H1 (cell line): ENCODE measurements at regions not wholly inside any gene's neighbourhood (a gene's known extent, or its start where the extent isn't known, plus 50 kb on each side); places are given as distances from the start of the nearest gene placed in this dataset.

Experiments
- CTCF ChIA-PET: fragments of 300-600 bp; sonication (Branson Sonifier 250); formaldehyde crosslinking; loops from one replicate; lab custom pipeline; 2021; ENCODE audit not compliant: partially characterized antibody; lab: Charles Lee
- POLR2A ChIA-PET: fragments of 300-600 bp; sonication (Branson Sonifier 250); formaldehyde crosslinking; loops from one replicate; lab custom pipeline; 2021; ENCODE audit warnings: inconsistent platforms; ENCODE audit not compliant: partially characterized antibody; lab: Charles Lee
- DNase-seq, 2 experiments: peaks; one replicate each; pipeline versions ENCODE4 v3.0.0 to v3.0.0-alpha.2; 2010 to 2022; ENCODE audit warnings: low spot score in 2 of 2, low read depth in 1 of 2, mixed read lengths in 1 of 2
- FAIRE-seq: peaks from 2 replicates; lab custom pipeline; 2011; peaks lifted over from hg19 to GRCh38; lab: Jason Lieb, UNC
- H2AFZ ChIP-seq: 2 replicates; pipeline ENCODE4 v1.8.1; 2012; ENCODE audit warnings: low read length, inconsistent platforms
- H2AK5ac ChIP-seq: 2 replicates; pipeline ENCODE4 v1.6.1; 2013; ENCODE audit warnings: low read depth, low read length
- H2BK120ac ChIP-seq: replicated peaks from 2 replicates; pipeline ENCODE3; 2013; ENCODE audit warnings: low read depth, low read length, inconsistent platforms
- H2BK12ac ChIP-seq: 2 replicates; pipeline ENCODE4 v1.6.1; 2013; ENCODE audit warnings: low read depth, low read length
- H2BK15ac ChIP-seq: 2 replicates; pipeline ENCODE4 v1.6.1; 2013; ENCODE audit warnings: low read length
- H2BK20ac ChIP-seq: 2 replicates; pipeline ENCODE4 v1.6.1; 2013; ENCODE audit warnings: low read length
- H2BK5ac ChIP-seq: 2 replicates; pipeline ENCODE4 v1.6.1; 2013; ENCODE audit warnings: low read depth, low read length
- H3K14ac ChIP-seq: 2 replicates; pipeline ENCODE4 v1.6.1; 2013; ENCODE audit warnings: inconsistent platforms; ENCODE audit not compliant: insufficient read length
- H3K18ac ChIP-seq: 2 replicates; pipeline ENCODE4 v1.6.1; 2013; ENCODE audit warnings: low read length; ENCODE audit errors: extremely low read depth
- H3K23ac ChIP-seq: 2 replicates; pipeline ENCODE4 v1.6.1; 2013; ENCODE audit warnings: inconsistent platforms; ENCODE audit not compliant: insufficient read length
- H3K23me2 ChIP-seq: 2 replicates; pipeline ENCODE4 v1.6.1; 2013; ENCODE audit warnings: low read depth, low read length
- H3K27ac ChIP-seq: 2 replicates; pipeline ENCODE4 v1.6.1; 2011; ENCODE audit warnings: low read depth, low read length, inconsistent platforms
- H3K27me3 ChIP-seq, 4 experiments: replicated peaks in 1 of 4; 1 replicate in 1 of 4; 2 replicates in 3 of 4; pipeline versions ENCODE4 v1.6.1 to v1.8.1; 2011 to 2013; ENCODE audit warnings: low read length in 3 of 4, mild to moderate bottlenecking in 3 of 4, inconsistent platforms in 2 of 4, mixed read lengths in 2 of 4, moderate library complexity in 1 of 4; ENCODE audit not compliant: control insufficient read depth in 3 of 4, insufficient read depth in 3 of 4; ENCODE audit errors: extremely low read depth in 1 of 4
- H3K36me3 ChIP-seq, 4 experiments: 2 replicates each; pipeline versions ENCODE4 v1.6.1 to v1.8.1; 2011 to 2013; ENCODE audit warnings: mild to moderate bottlenecking in 4 of 4, low read length in 3 of 4, moderate library complexity in 2 of 4, control low read depth in 1 of 4, inconsistent platforms in 1 of 4; ENCODE audit not compliant: insufficient read depth in 4 of 4, control insufficient read depth in 2 of 4
- H3K4ac ChIP-seq: replicated peaks from 2 replicates; pipeline ENCODE3; 2013; ENCODE audit warnings: low read length, low read depth, mixed read lengths, inconsistent platforms; ENCODE audit not compliant: insufficient read length
- H3K4me1 ChIP-seq, 4 experiments: replicated peaks in 1 of 4; 1 replicate in 1 of 4; 2 replicates in 3 of 4; pipeline versions ENCODE4 v1.6.1 to v1.8.1; 2011 to 2013; ENCODE audit warnings: low read length in 3 of 4, inconsistent platforms in 2 of 4, mixed read lengths in 1 of 4; ENCODE audit not compliant: insufficient read depth in 4 of 4, control insufficient read depth in 3 of 4
- H3K4me2 ChIP-seq, 2 experiments: 2 replicates each; pipeline versions ENCODE4 v1.6.1 to v1.8.1; 2011 to 2013; ENCODE audit warnings: low read depth in 2 of 2, low read length in 2 of 2, control low read depth in 1 of 2, inconsistent platforms in 1 of 2, mild to moderate bottlenecking in 1 of 2; ENCODE audit not compliant: insufficient read depth in 1 of 2
- H3K4me3 ChIP-seq, 4 experiments: fragments of 200-600, 300-600 bp in 1 of 4; sonication (generic), shearing (Covaris generic), sonication (Bioruptor Twin) in 1 of 4; 2 replicates each; pipeline versions ENCODE4 v1.5.1 to v1.8.1; 2011 to 2016; ENCODE audit warnings: low read length in 4 of 4, low read depth in 3 of 4, control low read depth in 2 of 4, inconsistent platforms in 2 of 4, mild to moderate bottlenecking in 2 of 4, mixed read lengths in 1 of 4, moderate library complexity in 1 of 4; ENCODE audit not compliant: insufficient read depth in 2 of 4; ENCODE audit errors: extremely low read depth in 1 of 4
- H3K56ac ChIP-seq: replicated peaks from 2 replicates; pipeline ENCODE3; 2013; ENCODE audit warnings: low read depth, mild to moderate bottlenecking, mixed read lengths, low read length, inconsistent platforms; ENCODE audit not compliant: insufficient read length
- H3K79me1 ChIP-seq: 2 replicates; pipeline ENCODE4 v1.6.1; 2013; ENCODE audit warnings: low read depth, low read length, control low read depth
- H3K79me2 ChIP-seq, 2 experiments: 2 replicates each; pipeline versions ENCODE4 v1.6.1 to v1.8.1; 2012 to 2013; ENCODE audit warnings: low read length in 2 of 2, mild to moderate bottlenecking in 2 of 2, inconsistent platforms in 1 of 2; ENCODE audit not compliant: insufficient read depth in 2 of 2, control insufficient read depth in 1 of 2
- H3K9ac ChIP-seq, 4 experiments: replicated peaks in 1 of 4; 1 replicate in 1 of 4; 2 replicates in 3 of 4; pipeline versions ENCODE4 v1.6.1 to v1.8.1; 2011 to 2013; ENCODE audit warnings: low read depth in 3 of 4, low read length in 3 of 4, control low read depth in 2 of 4, mild to moderate bottlenecking in 2 of 4, moderate library complexity in 2 of 4, inconsistent platforms in 1 of 4; ENCODE audit errors: extremely low read depth in 1 of 4
- H3K9me3 ChIP-seq, 2 experiments: 2 replicates each; pipeline versions ENCODE4 v1.6.1 to v1.8.1; 2012 to 2013; ENCODE audit warnings: mild to moderate bottlenecking in 2 of 2, moderate library complexity in 2 of 2, control low read depth in 1 of 2, inconsistent platforms in 1 of 2, low read depth in 1 of 2, low read length in 1 of 2, mixed read lengths in 1 of 2; ENCODE audit not compliant: insufficient read depth in 2 of 2
- H4K20me1 ChIP-seq, 2 experiments: replicated peaks in 1 of 2; 2 replicates each; pipeline versions ENCODE3 to v1.8.1; 2011 to 2013; ENCODE audit warnings: inconsistent platforms in 2 of 2, low read length in 2 of 2, mild to moderate bottlenecking in 1 of 2; ENCODE audit not compliant: insufficient read depth in 2 of 2, control insufficient read depth in 1 of 2
- H4K5ac ChIP-seq: 2 replicates; pipeline ENCODE4 v1.6.1; 2013; ENCODE audit warnings: low read length, low read depth, mixed read lengths, inconsistent platforms; ENCODE audit not compliant: insufficient read length
- H4K8ac ChIP-seq: 2 replicates; pipeline ENCODE4 v1.8.0; 2013; ENCODE audit warnings: mild to moderate bottlenecking, moderate library complexity, low read length, inconsistent platforms; ENCODE audit not compliant: insufficient read depth; ENCODE audit errors: extremely low read depth
- H4K91ac ChIP-seq: replicated peaks from 2 replicates; pipeline ENCODE3; 2013; ENCODE audit warnings: low read length, mixed read lengths, inconsistent platforms; ENCODE audit not compliant: insufficient read length
- FOSL1 ChIP-seq: IDR thresholded peaks from 2 replicates; pipeline ENCODE4 v1.6.1; 2011; ENCODE audit warnings: mild to moderate bottlenecking, low read depth, low read length, moderate library complexity; ENCODE audit not compliant: insufficient read depth
- NRF1 ChIP-seq: IDR thresholded peaks from 2 replicates; pipeline ENCODE4 v1.6.1; 2011; ENCODE audit warnings: mild to moderate bottlenecking, low read depth, low read length, improper control_type of control experiment
- SRF ChIP-seq: IDR thresholded peaks from 2 replicates; pipeline ENCODE4 v1.6.1; 2011; ENCODE audit warnings: mild to moderate bottlenecking, low read depth, low read length, moderate library complexity
- TBP ChIP-seq: IDR thresholded peaks from 2 replicates; pipeline ENCODE4 v1.6.1; 2011; ENCODE audit warnings: low read depth, low read length, improper control_type of control experiment
- WGBS, 2 experiments: shearing (Covaris generic) in 1 of 2; methylation state at CpG; one replicate each; pipeline versions ENCODE4 v1.1.6 to v1.1.7; 2013 to 2015; ENCODE audit warnings: low lambda C conversion rate in 2 of 2, mixed read lengths in 2 of 2, inconsistent platforms in 1 of 2, low coverage in 1 of 2, missing lambda C conversion rate in 1 of 2; ENCODE audit not compliant: insufficient replicate concordance in 2 of 2, insufficient coverage in 1 of 2, insufficient read length in 1 of 2; ENCODE audit errors: extremely low coverage in 1 of 2, missing lambda C conversion rate in 1 of 2; 5-methylcytosine and 5-hydroxymethylcytosine counted together

- Histone ChIP-seq H3K9ac (no peak overlapping the region), H3K79me1 (no peaks in the 10 kb centered on the region), H3K56ac (no peak overlapping the region), H2BK5ac (no peak overlapping the region), H3K4me3 (no peak overlapping the region), H2BK20ac (no peak overlapping the region), H3K9me3 (no peaks in the 10 kb centered on the region; a peak in 1 of 4 replicates), H4K20me1 (no peaks in the 10 kb centered on the region), H2BK15ac (no peak overlapping the region), H3K4me1 (no peaks in the 10 kb centered on the region), H4K91ac (no peak overlapping the region), H3K27me3 (no peaks in the 10 kb centered on the region), H3K4ac (no peak overlapping the region), H3K27ac (no peak overlapping the region), H4K5ac (no peak overlapping the region), H3K36me3 (no peaks in the 10 kb centered on the region), H3K23me2 (no peaks in the 10 kb centered on the region), H3K18ac (no peak overlapping the region), H3K14ac (no peak overlapping the region), H2AK5ac (no peak overlapping the region), H4K8ac (no peak overlapping the region), H3K4me2 (no peak overlapping the region), H2BK12ac (no peak overlapping the region), H2AFZ (no peak overlapping the region), H3K23ac (no peak overlapping the region), H3K79me2 (no peaks in the 10 kb centered on the region), H2BK120ac (no peak overlapping the region)
- ChIA-PET POLR2A (no interaction called here), CTCF (interaction anchor here (0.5 to 0.6 kb wide), 2 partner anchors 133 to 220 kb away, joined by 3 read pairs; no protein-coding TSS in a partner anchor)
- 92% methylated on average over 7 of the region's 7 CpGs; no CpG with 5 or more reads in 1 of the 2 experiments for WGBS, 2 experiments
- DNase-seq (no peak), FAIRE-seq (no peak)
- TF ChIP-seq TBP = no peak
- TF ChIP-seq SRF = no peak
- no peak for TF ChIP-seq NRF1
- TF ChIP-seq FOSL1 = no peak
These were observed 235.1 kb upstream of the MIR17HG start for GRCh38 chr13:91112201-91112923.
